Right lobe of liver (tissue), 6 donors: ENCODE measurements at regions not wholly inside any gene's neighbourhood (a gene's known extent, or its start where the extent isn't known, plus 50 kb on each side); places are given as distances from the start of the nearest gene placed in this dataset.

Source experiments
- ATAC-seq, 4 donors: fragments of 200-7000 bp; cut with Tn5 transposase; one replicate each; pipeline ENCODE4 v1.9.1; 2020; ENCODE audit warnings: mild to moderate bottlenecking in 4 of 4, moderate library complexity in 4 of 4
- DNase-seq, 3 donors: peaks; one replicate each; pipeline ENCODE4 v3.0.0-alpha.2; 2020
- H3K27ac ChIP-seq, 3 donors: fragments of 200-600 bp; one replicate each; pipeline ENCODE4 v1.8.0; 2022
- H3K27me3 ChIP-seq, 2 donors: fragments of 200-600 bp; one replicate each; pipeline ENCODE4 v1.8.0; 2022
- H3K36me3 ChIP-seq, 4 donors: fragments of 200-600 bp; sonication (generic) in 1 of 4; one replicate each; pipeline versions ENCODE4 v1.5.1 to v1.8.0; 2017 to 2022; ENCODE audit warnings: control low read depth in 1 of 4
- H3K4me1 ChIP-seq, 4 donors: fragments of 200-600 bp; sonication (generic) in 1 of 4; one replicate each; pipeline versions ENCODE4 v1.5.1 to v1.8.0; 2017 to 2022; ENCODE audit warnings: control low read depth in 1 of 4
- H3K4me3 ChIP-seq, 3 donors: fragments of 200-600 bp; one replicate each; pipeline ENCODE4 v1.8.0; 2022
- H3K9me3 ChIP-seq, 4 donors: fragments of 200-600 bp; sonication (generic) in 1 of 4; one replicate each; pipeline versions ENCODE4 v1.5.1 to v1.8.0; 2017 to 2022; ENCODE audit warnings: control low read depth in 1 of 4
- POLR2A ChIP-seq: fragments of 450-650 bp; IDR thresholded peaks from one replicate; pipeline ENCODE4 v1.6.1; 2017; ENCODE audit warnings: antibody characterized with exemption, mild to moderate bottlenecking
- WGBS: methylation state at CpG from one replicate; pipeline ENCODE4 v1.1.6; 2018; ENCODE audit warnings: low coverage, low lambda C conversion rate; ENCODE audit not compliant: insufficient coverage; ENCODE audit errors: missing lambda C conversion rate; 5-methylcytosine and 5-hydroxymethylcytosine counted together
- intact Hi-C, 2 donors: fragments of 100-400 bp; cut with DNase I; formaldehyde crosslinking; loops; one replicate each; pipeline versions ENCODE4 v1.11.2 to v1.14.1; 2022
- TF ChIP-seq, protein P1 (sequence below), 4 donors: fragments of 200-600 bp in 3 of 4; fragments of 450-650 bp in 1 of 4; IDR thresholded peaks; one replicate each; pipeline versions ENCODE4 v1.5.1 to v1.8.0; 2016 to 2022; ENCODE audit warnings: antibody characterized with exemption in 4 of 4, mild to moderate bottlenecking in 2 of 4
- donor health status: DM: no; HTN: yes; CAD: no.
- donor health status: DM: no; HTN: no; CAD: no.
- donor health status: DM: no; HTN: no; CAD: no.
- donor health status: DM: no; HTN: yes; CAD: no.
- donor health status: DM: no; HTN: yes; CAD: no.

DNA sequence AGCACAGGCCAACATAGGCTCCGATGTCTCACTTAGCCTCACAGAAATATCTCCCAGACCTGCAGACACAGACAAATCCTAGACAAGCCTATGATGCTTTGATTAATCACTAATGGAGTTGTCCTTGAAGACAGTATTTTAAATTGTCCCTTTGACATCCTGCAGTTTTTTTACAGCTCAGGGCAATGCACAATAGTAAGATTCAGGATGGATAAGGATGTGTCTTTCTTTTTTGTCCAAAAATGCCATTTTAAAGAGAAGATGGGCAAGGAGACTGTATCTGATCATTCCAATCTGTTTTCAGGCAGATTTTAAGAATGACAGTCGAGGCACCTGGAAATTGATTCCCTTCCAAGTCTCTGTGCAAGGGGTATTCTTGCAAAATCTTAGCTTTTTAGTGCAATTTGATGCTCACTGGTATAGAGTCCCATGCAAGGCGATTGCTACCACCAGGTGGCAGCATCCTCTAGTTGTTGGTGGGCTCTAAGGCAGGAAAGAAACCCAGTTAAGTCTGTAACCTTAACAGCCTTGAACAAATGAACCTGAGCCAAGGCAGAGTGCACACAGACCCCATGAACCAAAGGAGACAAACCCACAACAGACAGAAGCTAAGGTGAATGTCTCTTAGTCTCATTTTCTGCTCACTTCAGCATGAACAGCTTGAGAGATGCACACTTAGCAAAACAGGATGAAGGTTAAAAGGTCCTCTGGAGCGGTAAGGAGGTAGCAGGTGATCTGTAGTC is 51.2 kb upstream of the MINAR1 start:
- Histone ChIP-seq H3K27ac (no peak overlapping the region), H3K4me3 (no peak overlapping the region), H3K9me3 (no peaks in the 10 kb centered on the region), H3K27me3 (no peaks in the 10 kb centered on the region), H3K36me3 (no peaks in the 10 kb centered on the region), H3K4me1 (no peaks in the 10 kb centered on the region)
- intact Hi-C loops, result loop anchor here in 1 of 2 donors (10.0 kb wide), 1 partner anchor 224 kb away; no protein-coding TSS in a partner anchor
- peak; percentile 71 to 77 (median 74) for DNase-seq
- TF ChIP-seq, protein P1, sequence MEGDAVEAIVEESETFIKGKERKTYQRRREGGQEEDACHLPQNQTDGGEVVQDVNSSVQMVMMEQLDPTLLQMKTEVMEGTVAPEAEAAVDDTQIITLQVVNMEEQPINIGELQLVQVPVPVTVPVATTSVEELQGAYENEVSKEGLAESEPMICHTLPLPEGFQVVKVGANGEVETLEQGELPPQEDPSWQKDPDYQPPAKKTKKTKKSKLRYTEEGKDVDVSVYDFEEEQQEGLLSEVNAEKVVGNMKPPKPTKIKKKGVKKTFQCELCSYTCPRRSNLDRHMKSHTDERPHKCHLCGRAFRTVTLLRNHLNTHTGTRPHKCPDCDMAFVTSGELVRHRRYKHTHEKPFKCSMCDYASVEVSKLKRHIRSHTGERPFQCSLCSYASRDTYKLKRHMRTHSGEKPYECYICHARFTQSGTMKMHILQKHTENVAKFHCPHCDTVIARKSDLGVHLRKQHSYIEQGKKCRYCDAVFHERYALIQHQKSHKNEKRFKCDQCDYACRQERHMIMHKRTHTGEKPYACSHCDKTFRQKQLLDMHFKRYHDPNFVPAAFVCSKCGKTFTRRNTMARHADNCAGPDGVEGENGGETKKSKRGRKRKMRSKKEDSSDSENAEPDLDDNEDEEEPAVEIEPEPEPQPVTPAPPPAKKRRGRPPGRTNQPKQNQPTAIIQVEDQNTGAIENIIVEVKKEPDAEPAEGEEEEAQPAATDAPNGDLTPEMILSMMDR (IDR thresholded peaks at IDR 0.05), result peak; percentile 79 to 94 (median 90)
- no peak for TF ChIP-seq POLR2A
- 47% methylated on average over 4 of the region's 4 CpGs for WGBS
- ATAC-seq, result peak; percentile 90 to 94 (median 91)

DNA sequence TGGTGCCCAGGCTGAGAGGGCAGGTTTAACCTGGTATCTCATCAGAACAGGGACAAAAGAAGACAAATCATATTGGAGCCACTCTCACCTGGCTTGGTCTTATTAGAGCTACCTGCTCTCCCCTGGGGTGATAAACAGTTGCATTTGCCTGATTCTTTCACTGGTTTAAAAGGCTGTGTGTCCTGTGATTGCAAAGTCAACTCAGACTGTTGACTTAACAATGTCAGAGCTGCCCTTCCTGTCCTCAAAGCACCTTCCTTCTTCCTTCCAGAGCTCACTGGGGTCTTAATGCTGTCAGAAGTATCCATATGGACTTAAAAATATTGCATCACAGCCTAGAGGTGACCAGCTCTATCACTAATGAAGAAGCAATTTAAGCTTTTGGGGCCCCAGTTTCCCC is 50.5 kb upstream of the MINAR1 start:
- no peaks in the 10 kb centered on the region for H3K27me3 ChIP-seq
- no peaks in the 10 kb centered on the region for H3K4me1 ChIP-seq
- TF ChIP-seq, protein P1 (IDR thresholded peaks at IDR 0.05), result no peak
- TF ChIP-seq POLR2A, result no peak
- H3K27ac ChIP-seq, result no peak overlapping the region
- ATAC-seq (no peak), DNase-seq (no peak)
- intact Hi-C loops, result loop anchor here in 1 of 2 donors (10.0 kb wide), 1 partner anchor 223 kb away; no protein-coding TSS in a partner anchor
- no peaks in the 10 kb centered on the region for H3K9me3 ChIP-seq
- no peak overlapping the region for H3K4me3 ChIP-seq
- no peaks in the 10 kb centered on the region for H3K36me3 ChIP-seq
